Body of pancreas (tissue), 4 donors: ENCODE measurements at regions not wholly inside any gene's neighbourhood (a gene's known extent, or its start where the extent isn't known, plus 50 kb on each side); places are given as distances from the start of the nearest gene placed in this dataset.

ENCODE experiments used
- ATAC-seq: fragments of 150-250 bp; one replicate; pipeline ENCODE4 v1.9.1; 2016
- DNase-seq, 4 donors: peaks; one replicate each; pipeline ENCODE4 v3.0.0-alpha.2; 2019
- H3K27ac ChIP-seq, 4 donors: fragments of 200-600 bp; sonication (generic); 1 replicate in 3 of 4; 2 replicates in 1 of 4; pipeline versions ENCODE4 v1.5.1 to v1.6.1; 2016 to 2019; ENCODE audit warnings: mild to moderate bottlenecking in 1 of 4, mixed read lengths in 1 of 4, moderate library complexity in 1 of 4
- H3K27me3 ChIP-seq, 2 donors: fragments of 200-600 bp; sonication (generic); one replicate each; pipeline ENCODE4 v1.6.0; 2016; ENCODE audit warnings: mild to moderate bottlenecking in 1 of 2
- H3K36me3 ChIP-seq, 2 donors: fragments of 200-600 bp; sonication (generic); replicated peaks in 1 of 2; 2 replicates each; pipeline ENCODE4 v1.5.1; 2016; ENCODE audit warnings: low read depth in 2 of 2; ENCODE audit not compliant: insufficient read depth in 1 of 2
- H3K4me1 ChIP-seq: fragments of 200-600 bp; sonication (generic); one replicate; pipeline ENCODE4 v1.6.0; 2016
- H3K4me3 ChIP-seq, 2 donors: fragments of 200-600 bp; sonication (generic); 1 replicate in 1 of 2; 2 replicates in 1 of 2; pipeline ENCODE4 v1.5.1; 2016 to 2019
- H3K9me3 ChIP-seq, 3 donors: fragments of 200-600 bp; sonication (generic); 1 replicate in 2 of 3; 2 replicates in 1 of 3; pipeline ENCODE4 v1.5.1; 2016
- POLR2A ChIP-seq, 3 donors: fragments of 450-650 bp; IDR thresholded peaks; one replicate each; pipeline ENCODE4 v1.6.1; 2016; ENCODE audit warnings: antibody characterized with exemption in 3 of 3, mild to moderate bottlenecking in 2 of 3
- WGBS, 2 donors: methylation state at CpG; one replicate each; pipeline ENCODE4 v1.1.5; 2017; 5-methylcytosine and 5-hydroxymethylcytosine counted together
- intact Hi-C: fragments of 100-400 bp; cut with DNase I; formaldehyde crosslinking; loops from one replicate; pipeline ENCODE4 v1.15.1; 2023
- TF ChIP-seq, protein P1 (sequence below), 7 experiments: fragments of 450-650 bp in 4 of 7; fragments of 200-600 bp in 3 of 7; sonication (generic) in 3 of 7; IDR thresholded peaks; one replicate each; pipeline ENCODE4 v1.5.1; 2016 to 2019; ENCODE audit warnings: antibody characterized with exemption in 7 of 7

DNA sequence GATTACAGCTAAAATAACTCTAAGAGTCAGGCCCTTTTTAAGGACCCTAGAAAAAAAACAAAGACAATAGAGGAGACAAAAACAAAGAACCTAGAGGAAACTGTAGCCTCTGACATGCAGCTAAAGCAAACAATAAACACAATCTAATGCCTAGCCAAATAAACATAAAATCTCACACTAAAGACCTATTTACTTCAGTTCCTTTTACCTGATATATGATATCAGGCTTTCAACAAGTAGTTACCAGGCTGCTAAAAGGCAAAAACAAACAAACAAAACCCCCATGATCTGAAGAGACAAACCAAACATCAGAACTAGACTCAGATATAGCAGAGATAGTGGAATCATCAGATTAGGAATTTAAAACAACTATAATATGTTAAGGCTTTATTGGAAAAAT, 226.5 kb upstream of the POU5F2 start:
- TF ChIP-seq, protein P1, sequence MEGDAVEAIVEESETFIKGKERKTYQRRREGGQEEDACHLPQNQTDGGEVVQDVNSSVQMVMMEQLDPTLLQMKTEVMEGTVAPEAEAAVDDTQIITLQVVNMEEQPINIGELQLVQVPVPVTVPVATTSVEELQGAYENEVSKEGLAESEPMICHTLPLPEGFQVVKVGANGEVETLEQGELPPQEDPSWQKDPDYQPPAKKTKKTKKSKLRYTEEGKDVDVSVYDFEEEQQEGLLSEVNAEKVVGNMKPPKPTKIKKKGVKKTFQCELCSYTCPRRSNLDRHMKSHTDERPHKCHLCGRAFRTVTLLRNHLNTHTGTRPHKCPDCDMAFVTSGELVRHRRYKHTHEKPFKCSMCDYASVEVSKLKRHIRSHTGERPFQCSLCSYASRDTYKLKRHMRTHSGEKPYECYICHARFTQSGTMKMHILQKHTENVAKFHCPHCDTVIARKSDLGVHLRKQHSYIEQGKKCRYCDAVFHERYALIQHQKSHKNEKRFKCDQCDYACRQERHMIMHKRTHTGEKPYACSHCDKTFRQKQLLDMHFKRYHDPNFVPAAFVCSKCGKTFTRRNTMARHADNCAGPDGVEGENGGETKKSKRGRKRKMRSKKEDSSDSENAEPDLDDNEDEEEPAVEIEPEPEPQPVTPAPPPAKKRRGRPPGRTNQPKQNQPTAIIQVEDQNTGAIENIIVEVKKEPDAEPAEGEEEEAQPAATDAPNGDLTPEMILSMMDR (IDR thresholded peaks at IDR 0.05), result no peak
- no peak for TF ChIP-seq POLR2A (IDR thresholded peaks at IDR 0.05)
- H3K27ac ChIP-seq, result no peak overlapping the region
- no peak overlapping the region for H3K4me3 ChIP-seq
- DNase-seq (no peak), ATAC-seq (no peak)
- intact Hi-C loops, result no loop called here
- H3K36me3 ChIP-seq, result no peaks in the 10 kb centered on the region
- no peaks in the 10 kb centered on the region for H3K9me3 ChIP-seq
- H3K27me3 ChIP-seq, result no peaks in the 10 kb centered on the region
- H3K4me1 ChIP-seq, result no peaks in the 10 kb centered on the region

DNA sequence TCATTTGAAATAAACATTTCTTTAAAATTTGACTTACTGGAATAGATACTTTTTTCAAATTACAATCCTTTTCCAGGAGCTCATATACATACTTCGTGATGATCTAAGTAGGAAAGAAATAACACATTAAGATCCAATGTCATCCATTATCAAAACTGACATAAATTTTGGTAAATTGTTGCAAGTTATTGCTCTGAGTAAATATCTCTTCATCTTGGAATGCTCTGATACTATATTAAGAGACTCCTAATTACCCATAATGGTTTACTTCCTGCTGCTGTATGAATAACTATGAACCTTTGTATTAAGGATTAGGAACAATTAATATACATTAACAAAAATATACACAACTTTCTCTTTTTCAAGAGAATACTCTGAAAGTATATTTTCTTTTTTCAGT, 223.0 kb upstream of the POU5F2 start:
- no peak for ATAC-seq
- Histone ChIP-seq H3K36me3 (no peaks in the 10 kb centered on the region), H3K27ac (no peak overlapping the region), H3K27me3 (no peaks in the 10 kb centered on the region), H3K4me1 (no peaks in the 10 kb centered on the region), H3K9me3 (no peaks in the 10 kb centered on the region), H3K4me3 (no peak overlapping the region)
- WGBS, 2 donors, result 95 to 98% methylated on average over 1 of the region's 1 CpG
- intact Hi-C loops, result no loop called here
- DNase-seq, result no peak
- TF ChIP-seq, protein P1 (IDR thresholded peaks at IDR 0.05), result no peak
- TF ChIP-seq POLR2A (IDR thresholded peaks at IDR 0.05), result no peak

GRCh38 chr5:93960042-93960441, 218.6 kb upstream of the POU5F2 start:
- TF ChIP-seq, protein P1 (IDR thresholded peaks at IDR 0.05), result no peak
- no peak for TF ChIP-seq POLR2A (IDR thresholded peaks at IDR 0.05)
- Histone ChIP-seq H3K4me1 (no peaks in the 10 kb centered on the region), H3K9me3 (no peaks in the 10 kb centered on the region), H3K36me3 (no peaks in the 10 kb centered on the region), H3K4me3 (no peak overlapping the region), H3K27me3 (no peaks in the 10 kb centered on the region), H3K27ac (no peak overlapping the region)
- intact Hi-C loops, result no loop called here
- DNase-seq, result no peak
- WGBS, 2 donors, result 81 to 98% methylated on average over 3 of the region's 3 CpGs
- ATAC-seq, result no peak

GRCh38 chr5:93956006-93956405, 214.6 kb upstream of the POU5F2 start:
- H3K36me3 ChIP-seq, result no peaks in the 10 kb centered on the region
- no peak overlapping the region for H3K27ac ChIP-seq
- 93 to 96% methylated on average over 2 of the region's 2 CpGs for WGBS, 2 donors
- TF ChIP-seq POLR2A (IDR thresholded peaks at IDR 0.05), result no peak
- TF ChIP-seq, protein P1 (IDR thresholded peaks at IDR 0.05), result no peak
- H3K27me3 ChIP-seq, result no peaks in the 10 kb centered on the region
- ATAC-seq (no peak), DNase-seq (no peak)
- H3K9me3 ChIP-seq, result no peaks in the 10 kb centered on the region
- no peaks in the 10 kb centered on the region for H3K4me1 ChIP-seq
- H3K4me3 ChIP-seq, result no peak overlapping the region
- intact Hi-C loops, result no loop called here

DNA sequence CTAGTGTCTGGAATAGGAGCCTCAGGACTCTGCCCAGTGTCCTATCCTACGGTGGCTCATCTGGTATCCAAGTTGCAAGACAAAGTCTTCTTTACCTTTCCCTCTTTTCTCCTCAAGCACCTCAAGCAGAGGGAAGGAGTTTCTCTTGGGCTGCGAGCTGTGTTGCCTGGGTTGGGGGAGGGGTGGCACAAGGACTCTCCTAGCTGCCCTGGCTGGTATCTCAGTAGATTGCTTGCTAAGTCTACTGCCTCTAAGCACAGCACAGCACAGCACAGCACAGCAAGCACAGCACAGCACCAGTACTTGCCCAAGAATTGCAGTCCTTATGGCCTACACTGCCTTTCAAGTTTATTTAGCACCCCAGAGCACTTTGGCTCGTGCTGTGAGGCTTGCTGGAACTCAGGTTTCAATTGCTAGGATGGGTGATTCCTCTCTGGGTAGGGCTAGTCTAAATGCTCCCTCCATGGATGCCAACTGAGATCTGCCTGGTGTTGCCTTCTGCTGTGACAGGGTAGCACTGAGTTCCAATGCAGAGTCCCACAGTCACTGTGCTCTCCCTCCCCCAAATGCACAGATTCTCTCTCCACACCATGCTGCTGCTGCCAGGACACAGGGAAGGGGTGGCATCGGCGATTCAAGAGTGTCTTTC, 213.1 kb upstream of the POU5F2 start:
- WGBS, 2 donors, result 92 to 98% methylated on average over 5 of the region's 5 CpGs

More for the DNA sequence above, 213.1 kb upstream of the POU5F2 start:
- Histone ChIP-seq H3K4me3 (no peak overlapping the region), H3K27me3 (no peaks in the 10 kb centered on the region), H3K9me3 (no peaks in the 10 kb centered on the region), H3K36me3 (no peaks in the 10 kb centered on the region), H3K4me1 (no peaks in the 10 kb centered on the region), H3K27ac (no peak overlapping the region)
- intact Hi-C loops, result no loop called here
- DNase-seq (no peak), ATAC-seq (no peak)
- TF ChIP-seq, protein P1 (IDR thresholded peaks at IDR 0.05), result no peak
- TF ChIP-seq POLR2A (IDR thresholded peaks at IDR 0.05), result no peak
